ENCODE measurements at regions not wholly inside any gene's neighbourhood (a gene's known extent, or its start where the extent isn't known, plus 50 kb on each side); places are given as distances from the start of the nearest gene placed in this dataset.

DNA sequence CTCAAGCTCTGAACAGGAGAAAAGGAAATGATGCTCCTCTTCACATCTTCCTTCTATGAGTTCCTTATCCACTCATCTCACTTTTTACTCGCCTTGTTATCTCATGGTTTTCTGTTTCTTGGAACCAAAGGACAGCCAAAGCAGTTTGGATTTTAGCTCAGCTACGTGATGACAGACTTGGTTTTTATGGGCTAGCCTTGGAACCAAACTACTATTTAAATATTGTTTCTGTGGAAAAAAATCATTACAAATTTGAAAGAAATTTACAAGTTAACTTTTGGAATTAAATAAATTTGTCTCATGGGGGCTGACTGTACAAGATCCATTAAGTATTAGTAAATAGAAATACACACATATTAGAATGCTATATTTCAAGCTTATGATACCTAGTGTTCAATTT lies 727.8 kb upstream of the FANCL start:
- no peak for TF ChIP-seq EZH2 (IDR thresholded peaks at IDR 0.05; ENCODE audit: borderline replicate concordance, low read length)
- TF ChIP-seq, protein P1, sequence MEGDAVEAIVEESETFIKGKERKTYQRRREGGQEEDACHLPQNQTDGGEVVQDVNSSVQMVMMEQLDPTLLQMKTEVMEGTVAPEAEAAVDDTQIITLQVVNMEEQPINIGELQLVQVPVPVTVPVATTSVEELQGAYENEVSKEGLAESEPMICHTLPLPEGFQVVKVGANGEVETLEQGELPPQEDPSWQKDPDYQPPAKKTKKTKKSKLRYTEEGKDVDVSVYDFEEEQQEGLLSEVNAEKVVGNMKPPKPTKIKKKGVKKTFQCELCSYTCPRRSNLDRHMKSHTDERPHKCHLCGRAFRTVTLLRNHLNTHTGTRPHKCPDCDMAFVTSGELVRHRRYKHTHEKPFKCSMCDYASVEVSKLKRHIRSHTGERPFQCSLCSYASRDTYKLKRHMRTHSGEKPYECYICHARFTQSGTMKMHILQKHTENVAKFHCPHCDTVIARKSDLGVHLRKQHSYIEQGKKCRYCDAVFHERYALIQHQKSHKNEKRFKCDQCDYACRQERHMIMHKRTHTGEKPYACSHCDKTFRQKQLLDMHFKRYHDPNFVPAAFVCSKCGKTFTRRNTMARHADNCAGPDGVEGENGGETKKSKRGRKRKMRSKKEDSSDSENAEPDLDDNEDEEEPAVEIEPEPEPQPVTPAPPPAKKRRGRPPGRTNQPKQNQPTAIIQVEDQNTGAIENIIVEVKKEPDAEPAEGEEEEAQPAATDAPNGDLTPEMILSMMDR (IDR thresholded peaks at IDR 0.05; ENCODE audit: low read length), result no peak
- Histone ChIP-seq H4K20me1 (ENCODE audit: insufficient read depth, low read length) (no peaks in the 10 kb centered on the region), H3K9me2 (ENCODE audit: low read depth, low read length) (no peaks in the 10 kb centered on the region), H3K36me3 (ENCODE audit: insufficient read depth, low read length) (no peaks in the 10 kb centered on the region), H3F3A (ENCODE audit: insufficient read depth, low read length) (no peaks in the 10 kb centered on the region), H3K27me3 (ENCODE audit: insufficient read depth, low read length) (no peaks in the 10 kb centered on the region), H3K27ac (ENCODE audit: low read depth, low read length, poor library complexity, severe bottlenecking) (no peak overlapping the region), H3K4me1 (ENCODE audit: insufficient read depth, low read length, severe bottlenecking) (no peaks in the 10 kb centered on the region), H3K79me2 (ENCODE audit: insufficient read depth, low read length) (no peaks in the 10 kb centered on the region), H3K9ac (ENCODE audit: low read length) (no peak overlapping the region), H3K9me3 (ENCODE audit: low read length) (no peaks in the 10 kb centered on the region), H3K4me2 (ENCODE audit: low read length) (no peak overlapping the region), H2AFZ (ENCODE audit: low read length) (no peak overlapping the region), H3K4me3 (ENCODE audit: low read depth, low read length, poor library complexity, severe bottlenecking) (no peak overlapping the region)

DNA sequence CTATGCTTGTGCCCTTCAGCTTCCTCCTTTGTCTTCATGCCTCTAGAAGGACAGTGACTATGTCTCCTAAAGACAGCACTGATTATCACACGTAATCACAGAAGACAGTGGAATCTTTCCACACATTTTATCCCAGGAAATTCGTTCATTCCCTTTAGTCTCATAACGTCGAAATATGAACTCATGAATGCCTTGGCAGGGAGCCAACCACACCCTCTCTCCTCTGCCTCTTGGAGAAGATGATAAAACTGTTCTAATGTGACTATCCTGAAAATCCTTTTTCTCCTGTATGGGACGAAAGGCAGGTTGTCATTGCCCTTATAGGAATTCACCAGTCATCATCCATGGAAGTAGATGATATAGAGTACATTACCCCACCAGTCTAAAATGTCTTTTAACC lies 726.6 kb upstream of the FANCL start:
- Histone ChIP-seq H3K27me3 (ENCODE audit: insufficient read depth, low read length) (no peaks in the 10 kb centered on the region), H3K36me3 (ENCODE audit: insufficient read depth, low read length) (no peaks in the 10 kb centered on the region)

DNA sequence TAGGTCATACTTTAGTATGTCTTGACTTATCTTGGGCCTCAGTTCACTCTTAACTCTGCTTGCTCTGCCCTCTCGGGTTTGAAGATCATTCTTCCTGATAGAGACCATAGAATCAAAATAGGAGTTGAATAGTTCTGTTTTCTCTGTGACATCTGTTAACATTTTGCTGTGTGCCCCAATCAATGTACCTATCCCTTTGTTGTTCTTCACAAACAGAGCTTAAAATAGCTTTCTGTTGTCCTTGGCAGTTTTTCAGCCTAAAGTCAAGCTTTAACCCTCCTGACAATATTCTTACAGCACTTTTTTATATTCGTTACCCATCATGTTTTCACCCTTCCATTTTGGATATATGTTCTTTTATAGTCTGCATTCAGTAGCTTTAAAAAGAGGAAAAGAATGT lies 724.5 kb upstream of the FANCL start:
- Histone ChIP-seq H4K20me1 (ENCODE audit: insufficient read depth, low read length) (no peaks in the 10 kb centered on the region), H3K27me3 (ENCODE audit: insufficient read depth, low read length) (no peaks in the 10 kb centered on the region), H2AFZ (ENCODE audit: low read length) (no peak overlapping the region), H3K4me1 (ENCODE audit: insufficient read depth, low read length, severe bottlenecking) (no peaks in the 10 kb centered on the region), H3K36me3 (ENCODE audit: insufficient read depth, low read length) (no peaks in the 10 kb centered on the region), H3K4me2 (ENCODE audit: low read length) (no peak overlapping the region), H3K9ac (ENCODE audit: low read length) (no peak overlapping the region), H3K79me2 (ENCODE audit: insufficient read depth, low read length) (no peaks in the 10 kb centered on the region), H3K9me2 (ENCODE audit: low read depth, low read length) (no peaks in the 10 kb centered on the region), H3K9me3 (ENCODE audit: low read length) (no peaks in the 10 kb centered on the region), H3K4me3 (ENCODE audit: low read depth, low read length, poor library complexity, severe bottlenecking) (no peak overlapping the region), H3F3A (ENCODE audit: insufficient read depth, low read length) (no peaks in the 10 kb centered on the region), H3K27ac (ENCODE audit: low read depth, low read length, poor library complexity, severe bottlenecking) (no peak overlapping the region)
- TF ChIP-seq EZH2 (IDR thresholded peaks at IDR 0.05; ENCODE audit: borderline replicate concordance, low read length), result no peak
- TF ChIP-seq, protein P1 (IDR thresholded peaks at IDR 0.05; ENCODE audit: low read length), result no peak

More for the DNA sequence above, 726.6 kb upstream of the FANCL start:
- H3K4me1 ChIP-seq (ENCODE audit: insufficient read depth, low read length, severe bottlenecking), result no peaks in the 10 kb centered on the region
- H3K4me3 ChIP-seq (ENCODE audit: low read depth, low read length, poor library complexity, severe bottlenecking), result no peak overlapping the region
- no peak overlapping the region for H3K27ac ChIP-seq (ENCODE audit: low read depth, low read length, poor library complexity, severe bottlenecking)
- no peaks in the 10 kb centered on the region for H3F3A ChIP-seq (ENCODE audit: insufficient read depth, low read length)
- no peak overlapping the region for H2AFZ ChIP-seq (ENCODE audit: low read length)
- no peak overlapping the region for H3K9ac ChIP-seq (ENCODE audit: low read length)
- H3K79me2 ChIP-seq (ENCODE audit: insufficient read depth, low read length), result no peaks in the 10 kb centered on the region
- no peak for TF ChIP-seq EZH2 (IDR thresholded peaks at IDR 0.05; ENCODE audit: borderline replicate concordance, low read length)
- TF ChIP-seq, protein P1 (IDR thresholded peaks at IDR 0.05; ENCODE audit: low read length), result no peak
- H4K20me1 ChIP-seq (ENCODE audit: insufficient read depth, low read length), result no peaks in the 10 kb centered on the region
- no peak overlapping the region for H3K4me2 ChIP-seq (ENCODE audit: low read length)
- H3K9me3 ChIP-seq (ENCODE audit: low read length), result no peaks in the 10 kb centered on the region
- no peaks in the 10 kb centered on the region for H3K9me2 ChIP-seq (ENCODE audit: low read depth, low read length)

All from OCI-LY1 (cell line).